ENCODE measurements at regions not wholly inside any gene's neighbourhood (a gene's known extent, or its start where the extent isn't known, plus 50 kb on each side); places are given as distances from the start of the nearest gene placed in this dataset.

DNA sequence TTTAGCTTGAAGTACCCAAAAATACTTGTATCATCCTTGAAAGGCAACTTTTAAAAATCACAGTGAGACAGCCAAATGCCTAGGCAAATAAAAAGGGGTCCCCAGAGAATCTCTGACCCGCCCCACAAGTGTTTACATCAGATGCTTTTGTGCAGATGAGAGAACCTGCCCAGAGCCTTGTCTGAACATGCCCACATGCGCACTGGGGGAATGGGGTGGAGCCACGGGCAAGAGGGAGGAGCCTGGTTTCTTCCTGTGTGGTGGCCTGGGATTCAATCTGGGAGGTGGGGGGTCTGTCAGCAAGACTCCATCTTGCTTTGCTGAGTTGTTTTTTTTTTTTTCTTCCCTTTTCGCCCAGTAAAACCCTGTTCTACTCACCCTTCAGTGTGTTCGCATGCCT, 381.7 kb upstream of the CCDC196 start:
- TF ChIP-seq CTCF (IDR thresholded peaks at IDR 0.05) (no peak), POLR2A (IDR thresholded peaks at IDR 0.05) (no peak)

Measured in body of pancreas (tissue), 4 donors.